ENCODE measurements at regions not wholly inside any gene's neighbourhood (a gene's known extent, or its start where the extent isn't known, plus 50 kb on each side); places are given as distances from the start of the nearest gene placed in this dataset.

GRCh38 chr15:34684351-34684750 is 70.4 kb downstream of the GJD2 start:
- DNase-seq (ENCODE audit: low spot score) (no peak), ATAC-seq (no peak), FAIRE-seq (no peak)
- Histone ChIP-seq H3K27ac (ENCODE audit: extremely low read length, insufficient read depth, low read length) (no peak overlapping the region), H3K4me2 (ENCODE audit: low read depth, low read length) (no peak overlapping the region), H2AFZ (ENCODE audit: low read length) (no peak overlapping the region), H3K79me2 (ENCODE audit: insufficient read depth, low read length) (no peaks in the 10 kb centered on the region), H3K4me3 (replicated peaks in 1 of 3; ENCODE audit: insufficient read depth in 1 of 3, low read depth in 2 of 3, low read length in 3 of 3) (no peak overlapping the region), H4K20me1 (ENCODE audit: insufficient read depth, low read length) (no peaks in the 10 kb centered on the region), H3K9ac (ENCODE audit: insufficient read depth, low read depth, low read length) (no peak overlapping the region), H3K9me3 (ENCODE audit: low read length) (no peaks in the 10 kb centered on the region), H3K36me3 (replicated peaks in 1 of 2; ENCODE audit: control insufficient read depth in 1 of 2, insufficient read depth in 2 of 2, low read length in 2 of 2) (no peaks in the 10 kb centered on the region), H3K27me3 (ENCODE audit: control insufficient read depth in 1 of 2, insufficient read depth in 2 of 2, low read length in 2 of 2) (0 out of 5 replicates have a peak, but pooled peaks cover 0 to 3% of the 10 kb centered on the region in 2 experiments), H3K4me1 (ENCODE audit: insufficient read depth, low read length) (no peaks in the 10 kb centered on the region)
- 29% methylated on average over 2 of the region's 2 CpGs for WGBS (ENCODE audit: low lambda C conversion rate)
- no TSS peak for BruUV-seq (replicated peaks)
- ChIA-PET CTCF (ENCODE audit: low intra/inter-chr PET ratio, low total read pairs) (no interaction called here), POLR2A (no interaction called here)
- in situ Hi-C loops (cut with HindIII; ENCODE audit: extremely low pct_ligation_motif_present, low pct_unique_long_range_greater_than_20kb) (no loop called here), intact Hi-C loops (cut with micrococcal nuclease; ENCODE audit: unreplicated experiment) (no loop called here)
- TF ChIP-seq ZBTB40 (IDR thresholded peaks at IDR 0.05), result no peak
- no peak for TF ChIP-seq ZBTB40 (CRISPR knock-in tag; IDR thresholded peaks at IDR 0.05)
- TF ChIP-seq ATF2 (CRISPR knock-in tag; IDR thresholded peaks at IDR 0.05), result no peak
- TF ChIP-seq ZFY (CRISPR knock-in tag; IDR thresholded peaks at IDR 0.05), result no peak
- no peak for TF ChIP-seq HOXA5 (CRISPR knock-in tag; IDR thresholded peaks at IDR 0.05)
